HEK293 (cell line): ENCODE measurements at regions not wholly inside any gene's neighbourhood (a gene's known extent, or its start where the extent isn't known, plus 50 kb on each side); places are given as distances from the start of the nearest gene placed in this dataset.
"Not testable (repeated sequence)": the region's sequence is repeated elsewhere in the genome, so short reads cannot be mapped to it uniquely, and the experiment has no call there.

Experiments used
- CTCF ChIA-PET: fragments of 350-600 bp; formaldehyde crosslinking; extraction: SDS; loops from one replicate; lab custom pipeline; 2021; ENCODE audit warnings: antibody characterized with exemption; lab: Yijun Ruan, JAX
- POLR2A ChIA-PET: fragments of 300-600 bp; formaldehyde crosslinking; extraction: SDS; loops from one replicate; lab custom pipeline; 2020; ENCODE audit warnings: antibody characterized with exemption, inconsistent platforms; lab: Yijun Ruan, JAX
- H3K27ac ChIP-seq: fragments of 200-500 bp; sonication (Bioruptor generic); 2 replicates; pipeline ENCODE4 v1.5.1; 2014; ENCODE audit warnings: low read depth, low read length, control low read depth, inconsistent platforms; ENCODE audit errors: extremely low read depth
- H3K36me3 ChIP-seq, 2 experiments: fragments of 200-500 bp in 1 of 2; sonication (Bioruptor generic) in 1 of 2; 1 replicate in 1 of 2; 2 replicates in 1 of 2; pipeline ENCODE4 v1.5.1; 2014 to 2017; ENCODE audit warnings: inconsistent platforms in 2 of 2, low read length in 2 of 2; ENCODE audit not compliant: control insufficient read depth in 2 of 2, insufficient read depth in 1 of 2
- H3K4me1 ChIP-seq: fragments of 200-500 bp; sonication (Bioruptor generic); 2 replicates; pipeline ENCODE4 v1.5.1; 2014; ENCODE audit warnings: mild to moderate bottlenecking, low read length, inconsistent platforms; ENCODE audit not compliant: control insufficient read depth, insufficient read depth
- H3K4me3 ChIP-seq: 2 replicates; pipeline ENCODE4 v1.5.1; 2011; ENCODE audit warnings: low read depth, mild to moderate bottlenecking, control low read depth, low read length, moderate library complexity
- H3K9me3 ChIP-seq: fragments of 200-500 bp; sonication (Bioruptor generic); 2 replicates; pipeline ENCODE4 v1.5.1; 2014; ENCODE audit warnings: low read depth, low read length, inconsistent platforms; ENCODE audit not compliant: control insufficient read depth, insufficient read depth
- GLI2 ChIP-seq: fragments of 450-650 bp; formaldehyde crosslinking; IDR thresholded peaks from 2 replicates; pipeline ENCODE4; 2017; ENCODE audit warnings: missing biosample characterization, missing genetic modification characterization, low read depth, borderline replicate concordance
- KLF1 ChIP-seq: fragments of 450-650 bp; formaldehyde crosslinking; IDR thresholded peaks from 2 replicates; pipeline ENCODE4 v1.5.1; 2016; ENCODE audit warnings: missing biosample characterization, missing genetic modification characterization
- KLF10 ChIP-seq: fragments of 450-650 bp; IDR thresholded peaks from 2 replicates; pipeline ENCODE4 v1.5.1; 2018; ENCODE audit warnings: missing biosample characterization, mild to moderate bottlenecking, missing genetic modification characterization
- KLF9 ChIP-seq: fragments of 450-650 bp; formaldehyde crosslinking; IDR thresholded peaks from 2 replicates; pipeline ENCODE4 v1.5.1; 2016; ENCODE audit warnings: missing biosample characterization, missing genetic modification characterization, low read depth
- MYNN ChIP-seq: fragments of 450-650 bp; formaldehyde crosslinking; IDR thresholded peaks from 2 replicates; pipeline ENCODE4 v1.5.1; 2016; ENCODE audit warnings: missing biosample characterization, missing genetic modification characterization, borderline replicate concordance
- RBAK ChIP-seq: fragments of 450-650 bp; formaldehyde crosslinking; IDR thresholded peaks from 2 replicates; pipeline ENCODE4 v1.5.1; 2016; ENCODE audit warnings: missing biosample characterization, missing genetic modification characterization
- TRIM28 ChIP-seq: IDR thresholded peaks from 2 replicates; pipeline ENCODE4 v1.6.1; 2011; ENCODE audit warnings: low read length, control low read depth, borderline replicate concordance
- ZBTB48 ChIP-seq: fragments of 450-650 bp; formaldehyde crosslinking; IDR thresholded peaks from 2 replicates; pipeline ENCODE4 v1.5.1; 2016; ENCODE audit warnings: missing biosample characterization, missing genetic modification characterization
- ZEB2 ChIP-seq: fragments of 450-650 bp; formaldehyde crosslinking; IDR thresholded peaks from 2 replicates; pipeline ENCODE4 v1.5.1; 2016; ENCODE audit warnings: missing biosample characterization, missing genetic modification characterization
- ZNF121 ChIP-seq: fragments of 450-650 bp; formaldehyde crosslinking; IDR thresholded peaks from 2 replicates; pipeline ENCODE4 v1.5.1; 2016; ENCODE audit warnings: missing biosample characterization, missing genetic modification characterization
- ZNF146 ChIP-seq: fragments of 450-650 bp; formaldehyde crosslinking; IDR thresholded peaks from 2 replicates; pipeline ENCODE4 v1.5.1; 2016; ENCODE audit warnings: missing biosample characterization, missing genetic modification characterization
- ZNF175 ChIP-seq: fragments of 450-650 bp; formaldehyde crosslinking; IDR thresholded peaks from 2 replicates; pipeline ENCODE4 v1.5.1; 2016; ENCODE audit warnings: missing biosample characterization, missing genetic modification characterization
- ZNF341 ChIP-seq: fragments of 450-650 bp; formaldehyde crosslinking; IDR thresholded peaks from 2 replicates; pipeline ENCODE4; 2016; ENCODE audit warnings: low read depth, missing biosample characterization, missing genetic modification characterization
- ZNF354C ChIP-seq: fragments of 450-650 bp; formaldehyde crosslinking; IDR thresholded peaks from 2 replicates; pipeline ENCODE4 v1.5.1; 2016; ENCODE audit warnings: missing biosample characterization, missing genetic modification characterization, low read depth, borderline replicate concordance
- ZNF37A ChIP-seq: fragments of 450-650 bp; IDR thresholded peaks from 2 replicates; pipeline ENCODE4 v1.5.1; 2018; ENCODE audit warnings: missing biosample characterization, missing genetic modification characterization
- ZNF391 ChIP-seq: fragments of 450-650 bp; formaldehyde crosslinking; IDR thresholded peaks from 2 replicates; pipeline ENCODE4 v1.5.1; 2016; ENCODE audit warnings: low read depth, missing biosample characterization, missing genetic modification characterization, borderline replicate concordance
- ZNF580 ChIP-seq: fragments of 450-650 bp; formaldehyde crosslinking; IDR thresholded peaks from 2 replicates; pipeline ENCODE4 v1.5.1; 2016; ENCODE audit warnings: missing biosample characterization, missing genetic modification characterization
- ZNF624 ChIP-seq: fragments of 450-650 bp; formaldehyde crosslinking; IDR thresholded peaks from 2 replicates; pipeline ENCODE4 v1.5.1; 2017; ENCODE audit warnings: missing biosample characterization, missing genetic modification characterization
- ZNF654 ChIP-seq: fragments of 450-650 bp; formaldehyde crosslinking; IDR thresholded peaks from 2 replicates; pipeline ENCODE4 v1.5.1; 2016; ENCODE audit warnings: low read depth, missing biosample characterization, missing genetic modification characterization
- ZNF701 ChIP-seq: fragments of 450-650 bp; formaldehyde crosslinking; IDR thresholded peaks from 2 replicates; pipeline ENCODE4 v1.5.1; 2016; ENCODE audit warnings: missing biosample characterization, missing genetic modification characterization
- ZSCAN23 ChIP-seq: fragments of 450-650 bp; formaldehyde crosslinking; IDR thresholded peaks from 2 replicates; pipeline ENCODE4 v1.5.1; 2016; ENCODE audit warnings: missing biosample characterization, missing genetic modification characterization
- TF ChIP-seq, protein P1 (sequence below): fragments of 450-650 bp; formaldehyde crosslinking; IDR thresholded peaks from 2 replicates; pipeline ENCODE4 v1.5.1; 2017; ENCODE audit warnings: missing biosample characterization, missing genetic modification characterization
- TF ChIP-seq, protein P2 (sequence below): fragments of 450-650 bp; formaldehyde crosslinking; IDR thresholded peaks from 2 replicates; pipeline ENCODE4 v1.5.1; 2017; ENCODE audit warnings: missing biosample characterization, missing genetic modification characterization
- TF ChIP-seq, protein P3 (sequence below): fragments of 450-650 bp; formaldehyde crosslinking; IDR thresholded peaks from 2 replicates; pipeline ENCODE4 v1.5.1; 2016; ENCODE audit warnings: missing biosample characterization, missing genetic modification characterization, low read depth

DNA sequence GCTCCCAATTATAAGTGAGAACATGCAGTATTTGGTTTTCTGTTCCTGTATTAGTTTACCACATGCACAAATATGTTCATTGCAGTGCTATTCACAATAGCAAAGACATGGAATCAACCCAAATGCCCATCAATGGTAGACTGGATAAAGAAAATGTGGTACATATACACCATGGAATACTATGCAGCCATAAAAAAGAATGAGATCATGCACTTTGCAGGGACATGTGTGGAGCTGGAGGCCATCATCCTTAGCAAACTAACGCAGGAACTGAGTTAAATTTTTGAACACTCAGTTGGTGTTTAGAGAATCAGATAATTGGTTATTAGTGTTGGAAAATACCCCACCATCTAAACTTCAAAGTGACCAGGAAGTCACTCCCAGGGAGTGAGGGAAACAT lies 111.2 kb upstream of the LYZL2 start:
- CTCF ChIA-PET, POLR2A ChIA-PET: not testable (repeated sequence)
- peak; percentile 76 for TF ChIP-seq ZNF146 (tag by site-specific recombination)

DNA sequence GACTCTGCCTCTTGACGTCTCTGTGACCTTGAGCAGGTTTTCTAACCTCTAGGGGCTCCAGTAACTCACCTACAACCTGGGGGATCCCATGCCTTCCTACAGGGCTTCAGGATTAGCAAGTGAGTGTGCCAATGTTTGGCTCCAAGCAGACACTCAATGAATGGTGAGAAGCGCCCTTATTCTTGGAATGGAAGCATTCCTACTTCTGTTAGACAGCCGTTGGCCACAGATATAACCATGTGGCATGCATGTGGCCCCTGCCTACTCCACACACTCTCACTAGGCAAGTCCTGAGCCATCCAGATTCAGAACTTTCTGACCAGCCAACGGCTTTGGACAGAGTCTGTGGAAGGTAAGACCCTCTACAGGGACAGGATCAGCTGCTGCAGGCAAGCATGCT lies 108.9 kb upstream of the LYZL2 start:
- TF ChIP-seq ZNF654, result no peak
- TF ChIP-seq KLF1 (tag by site-specific recombination), result no peak
- no peak for TF ChIP-seq KLF9 (tag by site-specific recombination)
- no peak for TF ChIP-seq ZBTB48
- no peak for TF ChIP-seq KLF10 (tag by site-specific recombination)
- no peak for TF ChIP-seq ZNF121 (tag by site-specific recombination)
- no peak overlapping the region for H3K27ac ChIP-seq
- no peaks in the 10 kb centered on the region for H3K4me1 ChIP-seq
- H3K4me3 ChIP-seq, result no peak overlapping the region
- ChIA-PET POLR2A (no interaction called here), CTCF (no interaction called here)
- no peaks in the 10 kb centered on the region for H3K36me3 ChIP-seq
- H3K9me3 ChIP-seq, result no peaks in the 10 kb centered on the region

More for the DNA sequence above, 111.2 kb upstream of the LYZL2 start:
- H3K4me3 ChIP-seq, H3K27ac ChIP-seq, H3K36me3 ChIP-seq, H3K9me3 ChIP-seq, H3K4me1 ChIP-seq: not testable (repeated sequence)

GRCh38 chr10:30737931-30738391 lies 108.4 kb upstream of the LYZL2 start:
- Histone ChIP-seq H3K9me3 (no peaks in the 10 kb centered on the region), H3K4me1 (no peaks in the 10 kb centered on the region), H3K4me3 (no peak overlapping the region), H3K27ac (no peak overlapping the region), H3K36me3 (no peaks in the 10 kb centered on the region)
- POLR2A ChIA-PET, result no interaction called here
- CTCF ChIA-PET, result no interaction called here
- TF ChIP-seq, protein P1, sequence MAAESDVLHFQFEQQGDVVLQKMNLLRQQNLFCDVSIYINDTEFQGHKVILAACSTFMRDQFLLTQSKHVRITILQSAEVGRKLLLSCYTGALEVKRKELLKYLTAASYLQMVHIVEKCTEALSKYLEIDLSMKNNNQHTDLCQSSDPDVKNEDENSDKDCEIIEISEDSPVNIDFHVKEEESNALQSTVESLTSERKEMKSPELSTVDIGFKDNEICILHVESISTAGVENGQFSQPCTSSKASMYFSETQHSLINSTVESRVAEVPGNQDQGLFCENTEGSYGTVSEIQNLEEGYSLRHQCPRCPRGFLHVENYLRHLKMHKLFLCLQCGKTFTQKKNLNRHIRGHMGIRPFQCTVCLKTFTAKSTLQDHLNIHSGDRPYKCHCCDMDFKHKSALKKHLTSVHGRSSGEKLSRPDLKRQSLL (tag by site-specific recombination), result no peak
- TF ChIP-seq GLI2 (tag by site-specific recombination) (no peak), TRIM28 (no peak), MYNN (tag by site-specific recombination) (no peak), ZSCAN23 (tag by site-specific recombination) (no peak), ZNF121 (tag by site-specific recombination) (no peak), ZNF341 (tag by site-specific recombination) (no peak), ZNF175 (no peak), ZNF37A (tag by site-specific recombination) (no peak), ZNF391 (tag by site-specific recombination) (no peak), RBAK (tag by site-specific recombination) (no peak), ZNF580 (tag by site-specific recombination) (no peak), ZNF624 (tag by site-specific recombination) (no peak), ZNF354C (tag by site-specific recombination) (no peak), ZNF701 (tag by site-specific recombination) (no peak), KLF1 (tag by site-specific recombination) (no peak), ZEB2 (tag by site-specific recombination) (no peak)
- TF ChIP-seq, protein P2, sequence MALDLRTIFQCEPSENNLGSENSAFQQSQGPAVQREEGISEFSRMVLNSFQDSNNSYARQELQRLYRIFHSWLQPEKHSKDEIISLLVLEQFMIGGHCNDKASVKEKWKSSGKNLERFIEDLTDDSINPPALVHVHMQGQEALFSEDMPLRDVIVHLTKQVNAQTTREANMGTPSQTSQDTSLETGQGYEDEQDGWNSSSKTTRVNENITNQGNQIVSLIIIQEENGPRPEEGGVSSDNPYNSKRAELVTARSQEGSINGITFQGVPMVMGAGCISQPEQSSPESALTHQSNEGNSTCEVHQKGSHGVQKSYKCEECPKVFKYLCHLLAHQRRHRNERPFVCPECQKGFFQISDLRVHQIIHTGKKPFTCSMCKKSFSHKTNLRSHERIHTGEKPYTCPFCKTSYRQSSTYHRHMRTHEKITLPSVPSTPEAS (tag by site-specific recombination), result no peak
- TF ChIP-seq, protein P3, sequence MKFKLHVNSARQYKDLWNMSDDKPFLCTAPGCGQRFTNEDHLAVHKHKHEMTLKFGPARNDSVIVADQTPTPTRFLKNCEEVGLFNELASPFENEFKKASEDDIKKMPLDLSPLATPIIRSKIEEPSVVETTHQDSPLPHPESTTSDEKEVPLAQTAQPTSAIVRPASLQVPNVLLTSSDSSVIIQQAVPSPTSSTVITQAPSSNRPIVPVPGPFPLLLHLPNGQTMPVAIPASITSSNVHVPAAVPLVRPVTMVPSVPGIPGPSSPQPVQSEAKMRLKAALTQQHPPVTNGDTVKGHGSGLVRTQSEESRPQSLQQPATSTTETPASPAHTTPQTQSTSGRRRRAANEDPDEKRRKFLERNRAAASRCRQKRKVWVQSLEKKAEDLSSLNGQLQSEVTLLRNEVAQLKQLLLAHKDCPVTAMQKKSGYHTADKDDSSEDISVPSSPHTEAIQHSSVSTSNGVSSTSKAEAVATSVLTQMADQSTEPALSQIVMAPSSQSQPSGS (tag by site-specific recombination), result no peak
